SK-N-MC (cell line): ENCODE measurements at regions not wholly inside any gene's neighbourhood (a gene's known extent, or its start where the extent isn't known, plus 50 kb on each side); places are given as distances from the start of the nearest gene placed in this dataset.

Experiments used
- EZH2 ChIP-seq: fragments of 200-600 bp; sonication (generic); IDR thresholded peaks from one replicate; pipeline ENCODE4 v1.6.1; 2017; ENCODE audit warnings: antibody characterized with exemption
- POLR2AphosphoS5 ChIP-seq: IDR thresholded peaks from 2 replicates; pipeline ENCODE4 v1.6.1; 2012; ENCODE audit warnings: mild to moderate bottlenecking, low read depth, low read length, borderline replicate concordance

- no peak for TF ChIP-seq POLR2AphosphoS5
- no peak for TF ChIP-seq EZH2
Observed at GRCh38 chr6:49151957-49152356, 311.1 kb downstream of the MMUT start.
